SU-DHL-6 (cell line): ENCODE measurements at regions not wholly inside any gene's neighbourhood (a gene's known extent, or its start where the extent isn't known, plus 50 kb on each side); places are given as distances from the start of the nearest gene placed in this dataset.

ENCODE experiments used
- H2AFZ ChIP-seq: fragments of 200-600 bp; sonication (generic); 2 replicates; pipeline ENCODE4 v1.6.1; 2014; ENCODE audit warnings: low read depth, mild to moderate bottlenecking, moderate library complexity, mixed read lengths, antibody characterized with exemption, low read length; ENCODE audit not compliant: severe bottlenecking
- H3F3A ChIP-seq: fragments of 200-600 bp; shearing (Covaris generic); 2 replicates; pipeline ENCODE4 v1.6.0; 2016; ENCODE audit warnings: antibody characterized with exemption, mild to moderate bottlenecking; ENCODE audit not compliant: insufficient read depth
- H3K27ac ChIP-seq: fragments of 200-600 bp; sonication (generic); 2 replicates; pipeline ENCODE4 v1.5.1; 2016; ENCODE audit warnings: low read depth, mild to moderate bottlenecking, low read length, moderate library complexity, mixed read lengths
- H3K27me3 ChIP-seq: fragments of 200-600 bp; sonication (generic), shearing (Covaris generic); 2 replicates; pipeline ENCODE4 v1.6.0; 2014; ENCODE audit warnings: mild to moderate bottlenecking, low read length
- H3K36me3 ChIP-seq: fragments of 200-600 bp; sonication (generic); 2 replicates; pipeline ENCODE4 v1.6.1; 2014; ENCODE audit warnings: mild to moderate bottlenecking, low read length, mixed read lengths
- H3K4me2 ChIP-seq: fragments of 300-600, 200-600 bp; shearing (Covaris generic), sonication (generic); 2 replicates; pipeline ENCODE4 v1.6.0; 2014; ENCODE audit warnings: low read length, low read depth, mild to moderate bottlenecking; ENCODE audit not compliant: poor library complexity, severe bottlenecking
- H3K4me3 ChIP-seq: fragments of 200-600 bp; sonication (generic); 2 replicates; pipeline ENCODE4 v1.5.1; 2014; ENCODE audit warnings: antibody characterized with exemption, low read length, mild to moderate bottlenecking, mixed read lengths; ENCODE audit not compliant: insufficient read depth, poor library complexity, severe bottlenecking
- H3K79me2 ChIP-seq: fragments of 200-600 bp; sonication (generic); 2 replicates; pipeline ENCODE4 v1.6.1; 2014; ENCODE audit warnings: mild to moderate bottlenecking, low read length, moderate library complexity; ENCODE audit not compliant: insufficient read depth
- H3K9ac ChIP-seq: fragments of 200-600 bp; sonication (generic); 2 replicates; pipeline ENCODE4 v1.7.0; 2014; ENCODE audit warnings: mild to moderate bottlenecking, low read length
- H3K9me2 ChIP-seq: fragments of 200-600 bp; sonication (generic); replicated peaks from 2 replicates; pipeline ENCODE4 v1.6.1; 2014; ENCODE audit warnings: low read length; ENCODE audit not compliant: insufficient read depth
- H3K9me3 ChIP-seq: fragments of 200-600 bp; sonication (generic); 2 replicates; pipeline ENCODE4 v1.6.1; 2014; ENCODE audit warnings: low read length, mixed read lengths; ENCODE audit not compliant: insufficient read depth
- H4K20me1 ChIP-seq: fragments of 200-600 bp; sonication (generic); 2 replicates; pipeline ENCODE4 v1.6.1; 2014; ENCODE audit warnings: low read depth, mild to moderate bottlenecking, antibody characterized with exemption, low read length, moderate library complexity, mixed read lengths
- EZH2phosphoT487 ChIP-seq: fragments of 200-600 bp; sonication (generic), shearing (Covaris generic); conservative IDR thresholded peaks from 2 replicates; pipeline ENCODE4 v1.6.1; 2018; ENCODE audit warnings: mild to moderate bottlenecking, antibody characterized with exemption, low read length, moderate library complexity, mixed read lengths
- TF ChIP-seq, protein P1 (sequence below): fragments of 200-600 bp; sonication (generic); IDR thresholded peaks from one replicate; pipeline ENCODE4 v1.5.1; 2017; ENCODE audit warnings: antibody characterized with exemption, mild to moderate bottlenecking, low read length, moderate library complexity; ENCODE audit not compliant: insufficient read depth, poor library complexity, severe bottlenecking

DNA sequence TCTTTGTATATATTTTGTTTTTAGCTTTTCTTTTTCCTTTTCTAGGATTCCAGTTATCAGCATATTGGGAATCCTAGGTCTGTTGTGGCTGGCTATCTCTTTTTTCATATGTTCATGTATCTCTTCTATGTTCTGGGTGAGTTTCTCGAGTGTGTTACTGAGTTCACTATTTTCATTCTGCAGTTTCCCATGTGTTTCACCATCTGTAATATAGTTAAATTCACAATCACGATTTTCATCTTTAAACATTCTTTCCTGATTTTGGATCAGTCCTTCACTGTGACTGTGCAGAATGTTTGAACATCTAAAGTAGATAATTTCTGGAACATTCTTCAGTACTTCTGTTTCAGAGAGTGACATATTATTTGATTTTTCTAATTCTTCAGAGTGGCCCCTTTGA, 862.1 kb downstream of the OLFM4 start:
- no peaks in the 10 kb centered on the region for H3K9me2 ChIP-seq
- H3K36me3 ChIP-seq: no peaks in the 10 kb centered on the region
- H3K4me3 ChIP-seq: no peak overlapping the region
- no peak overlapping the region for H3K27ac ChIP-seq
- H2AFZ ChIP-seq: no peak overlapping the region
- TF ChIP-seq, protein P1, sequence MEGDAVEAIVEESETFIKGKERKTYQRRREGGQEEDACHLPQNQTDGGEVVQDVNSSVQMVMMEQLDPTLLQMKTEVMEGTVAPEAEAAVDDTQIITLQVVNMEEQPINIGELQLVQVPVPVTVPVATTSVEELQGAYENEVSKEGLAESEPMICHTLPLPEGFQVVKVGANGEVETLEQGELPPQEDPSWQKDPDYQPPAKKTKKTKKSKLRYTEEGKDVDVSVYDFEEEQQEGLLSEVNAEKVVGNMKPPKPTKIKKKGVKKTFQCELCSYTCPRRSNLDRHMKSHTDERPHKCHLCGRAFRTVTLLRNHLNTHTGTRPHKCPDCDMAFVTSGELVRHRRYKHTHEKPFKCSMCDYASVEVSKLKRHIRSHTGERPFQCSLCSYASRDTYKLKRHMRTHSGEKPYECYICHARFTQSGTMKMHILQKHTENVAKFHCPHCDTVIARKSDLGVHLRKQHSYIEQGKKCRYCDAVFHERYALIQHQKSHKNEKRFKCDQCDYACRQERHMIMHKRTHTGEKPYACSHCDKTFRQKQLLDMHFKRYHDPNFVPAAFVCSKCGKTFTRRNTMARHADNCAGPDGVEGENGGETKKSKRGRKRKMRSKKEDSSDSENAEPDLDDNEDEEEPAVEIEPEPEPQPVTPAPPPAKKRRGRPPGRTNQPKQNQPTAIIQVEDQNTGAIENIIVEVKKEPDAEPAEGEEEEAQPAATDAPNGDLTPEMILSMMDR: no peak
- no peak for TF ChIP-seq EZH2phosphoT487
- H3K27me3 ChIP-seq: no peaks in the 10 kb centered on the region
- H3K79me2 ChIP-seq: no peaks in the 10 kb centered on the region
- H4K20me1 ChIP-seq: no peaks in the 10 kb centered on the region
- H3K9ac ChIP-seq: no peak overlapping the region
- no peaks in the 10 kb centered on the region for H3F3A ChIP-seq
- no peaks in the 10 kb centered on the region for H3K9me3 ChIP-seq
- no peak overlapping the region for H3K4me2 ChIP-seq

DNA sequence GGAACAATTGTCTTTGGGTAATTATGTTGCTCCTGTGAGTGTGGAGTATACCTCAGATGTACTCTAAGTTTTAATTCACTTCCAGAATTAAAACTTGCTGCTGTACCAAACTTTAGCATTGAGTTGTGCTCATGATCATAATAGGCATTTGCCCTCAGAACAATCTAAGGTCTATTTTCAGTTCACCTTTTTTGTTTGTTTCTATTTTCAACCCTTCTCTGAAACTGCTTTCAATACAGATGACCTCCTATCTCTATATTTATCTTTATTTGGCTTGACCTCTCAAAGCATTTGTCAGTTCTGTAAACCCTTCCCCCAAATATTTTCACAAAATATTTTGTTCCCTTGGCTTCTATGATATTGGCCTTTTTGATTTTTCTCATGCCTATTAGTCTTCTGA, 873.0 kb downstream of the OLFM4 start:
- Histone ChIP-seq H3K4me3 (no peak overlapping the region), H3K79me2 (no peaks in the 10 kb centered on the region), H3K9me3 (no peaks in the 10 kb centered on the region), H4K20me1 (no peaks in the 10 kb centered on the region), H3K27me3 (no peaks in the 10 kb centered on the region), H2AFZ (no peak overlapping the region), H3F3A (no peaks in the 10 kb centered on the region), H3K9ac (no peak overlapping the region), H3K4me2 (no peak overlapping the region), H3K9me2 (no peaks in the 10 kb centered on the region), H3K36me3 (no peaks in the 10 kb centered on the region), H3K27ac (no peak overlapping the region)
- no peak for TF ChIP-seq EZH2phosphoT487

DNA sequence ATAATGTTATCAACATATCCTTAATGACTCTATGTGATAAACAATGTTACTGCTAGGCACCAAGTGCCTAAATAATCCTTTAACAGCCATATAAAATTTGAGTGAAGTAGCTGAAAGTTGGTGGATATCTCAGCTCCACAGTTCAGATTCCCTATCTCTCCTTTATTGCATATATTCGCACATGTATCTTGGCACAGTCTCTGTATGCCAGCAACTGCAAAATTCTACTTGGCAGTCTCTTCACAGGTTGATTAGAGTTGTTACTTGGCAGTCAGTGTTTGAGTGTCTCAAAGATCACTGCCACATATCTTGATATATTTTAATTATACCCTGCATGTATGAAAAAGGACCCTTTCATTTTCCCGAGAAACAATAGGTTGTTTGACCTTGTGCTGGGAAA, 879.3 kb downstream of the OLFM4 start:
- no peaks in the 10 kb centered on the region for H3K27me3 ChIP-seq

DNA sequence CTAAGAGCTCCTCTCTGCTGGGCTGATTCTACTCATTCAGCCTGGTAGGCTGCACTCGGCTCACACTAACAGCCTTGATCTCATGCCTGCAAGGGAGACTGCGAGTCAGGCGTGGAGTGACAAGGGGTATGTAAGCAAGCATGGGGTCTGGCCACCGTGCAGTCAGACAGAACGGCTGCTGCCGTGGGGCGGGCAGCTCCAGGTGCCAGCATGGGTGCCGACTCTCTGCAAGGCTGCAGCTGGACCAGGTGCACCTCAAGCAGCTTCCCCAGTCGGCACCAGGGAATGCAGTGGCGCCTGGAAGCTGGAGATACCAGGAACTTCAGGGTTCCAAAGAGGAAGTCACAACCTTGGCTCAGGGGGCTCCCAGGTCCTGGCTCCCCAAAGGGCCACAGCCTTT, 892.3 kb downstream of the OLFM4 start:
- Histone ChIP-seq H3K27me3 (no peaks in the 10 kb centered on the region), H3K4me2 (no peak overlapping the region), H3K79me2 (no peaks in the 10 kb centered on the region), H3K27ac (no peak overlapping the region), H3K9ac (no peak overlapping the region), H3K36me3 (no peaks in the 10 kb centered on the region), H3F3A (no peaks in the 10 kb centered on the region), H3K9me2 (no peaks in the 10 kb centered on the region), H4K20me1 (no peaks in the 10 kb centered on the region), H3K9me3 (no peaks in the 10 kb centered on the region), H2AFZ (no peak overlapping the region), H3K4me3 (no peak overlapping the region)
- TF ChIP-seq, protein P1: no peak
- TF ChIP-seq EZH2phosphoT487: no peak

More for the DNA sequence above, 879.3 kb downstream of the OLFM4 start:
- H3K36me3 ChIP-seq: no peaks in the 10 kb centered on the region
- TF ChIP-seq, protein P1: no peak
- no peak for TF ChIP-seq EZH2phosphoT487
- H3K4me2 ChIP-seq: no peak overlapping the region
- H3F3A ChIP-seq: no peaks in the 10 kb centered on the region
- no peaks in the 10 kb centered on the region for H3K9me2 ChIP-seq
- H2AFZ ChIP-seq: no peak overlapping the region
- no peaks in the 10 kb centered on the region for H3K9me3 ChIP-seq
- H3K27ac ChIP-seq: no peak overlapping the region
- H3K79me2 ChIP-seq: no peaks in the 10 kb centered on the region
- no peak overlapping the region for H3K9ac ChIP-seq
- no peak overlapping the region for H3K4me3 ChIP-seq
- H4K20me1 ChIP-seq: no peaks in the 10 kb centered on the region
